ENCODE measurements at regions not wholly inside any gene's neighbourhood (a gene's known extent, or its start where the extent isn't known, plus 50 kb on each side); places are given as distances from the start of the nearest gene placed in this dataset.

DNA sequence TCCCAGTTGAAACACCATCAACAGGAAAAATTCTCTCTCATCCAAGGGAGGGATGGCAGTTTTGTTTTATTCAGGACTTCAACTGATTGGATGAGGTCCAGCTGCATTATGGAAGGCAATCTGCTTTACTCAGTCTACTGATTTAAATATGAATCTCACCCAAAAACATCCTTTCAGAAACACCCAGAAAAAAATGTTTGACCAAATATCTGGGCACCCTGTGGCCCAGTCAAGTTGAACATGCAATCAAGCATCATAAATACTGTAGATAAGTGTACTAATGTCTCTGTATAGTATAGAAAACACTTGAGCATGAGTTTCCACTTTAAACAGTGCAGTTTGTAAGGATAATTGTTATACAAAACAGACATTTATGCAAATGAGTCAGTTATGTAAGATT, 753.2 kb downstream of the ARAP2 start:
- TF ChIP-seq POLR2A (IDR thresholded peaks at IDR 0.05) = no peak
- no peak for TF ChIP-seq CTCF (IDR thresholded peaks at IDR 0.05)
- TF ChIP-seq POLR2AphosphoS5 (IDR thresholded peaks at IDR 0.05) = no peak
